ENCODE measurements at regions not wholly inside any gene's neighbourhood (a gene's known extent, or its start where the extent isn't known, plus 50 kb on each side); places are given as distances from the start of the nearest gene placed in this dataset.

GRCh38 chr14:50045837-50046236 lies 70.5 kb downstream of the VCPKMT start:
- no peak overlapping the region for H3K9ac ChIP-seq (ENCODE audit: low read length)

GRCh38 chr14:50047274-50047676 lies 69.1 kb downstream of the VCPKMT start:
- Histone ChIP-seq H2AFZ (ENCODE audit: low read depth, low read length) (no peak overlapping the region), H3K27me3 (ENCODE audit: insufficient read depth, low read length) (no peaks in the 10 kb centered on the region), H3K4me2 (ENCODE audit: low read length) (no peak overlapping the region), H3K4me1 (ENCODE audit: insufficient read depth, low read length) (peaks cover 15% of the 10 kb centered on the region), H4K20me1 (ENCODE audit: insufficient read depth, low read length) (no peaks in the 10 kb centered on the region), H3K79me2 (ENCODE audit: insufficient read depth, low read length) (no peaks in the 10 kb centered on the region), H3K27ac (ENCODE audit: low read depth, low read length) (no peak overlapping the region), H3K36me3 (ENCODE audit: insufficient read depth, low read length) (no peaks in the 10 kb centered on the region), H3K9me3 (ENCODE audit: insufficient read depth, low read depth, low read length) (no peaks in the 10 kb centered on the region), H3K9ac (ENCODE audit: low read length) (no peak overlapping the region), H3K4me3 (ENCODE audit: insufficient read depth, low read depth, low read length) (no peak overlapping the region)
- H3K4me1 Mint-ChIP-seq (ENCODE audit: low read depth, unreplicated experiment) = peaks cover 11% of the 10 kb centered on the region
- H3K27ac Mint-ChIP-seq (ENCODE audit: unreplicated experiment) = no peak overlapping the region
- H3K36me3 Mint-ChIP-seq (ENCODE audit: low read depth, unreplicated experiment) = peaks cover 2% of the 10 kb centered on the region
- TF ChIP-seq CTCF (IDR thresholded peaks at IDR 0.05; ENCODE audit: insufficient read depth, low read depth, low read length) (no peak), EZH2 (IDR thresholded peaks at IDR 0.05; ENCODE audit: insufficient read depth, low read length) (no peak)
- peaks cover 4% of the 10 kb centered on the region for H3K9me3 Mint-ChIP-seq (ENCODE audit: unreplicated experiment)
- H3K27me3 Mint-ChIP-seq (ENCODE audit: low read depth, unreplicated experiment) = no peaks in the 10 kb centered on the region
- DNase-seq (ENCODE audit: low read depth) = no peak
- FAIRE-seq = no peak
- no peak overlapping the region for H3K4me3 Mint-ChIP-seq (ENCODE audit: unreplicated experiment)

More at GRCh38 chr14:50045837-50046236, 70.5 kb downstream of the VCPKMT start:
- H2AFZ ChIP-seq (ENCODE audit: low read depth, low read length) = no peak overlapping the region
- FAIRE-seq (no peak), DNase-seq (ENCODE audit: low read depth) (no peak)
- no peak overlapping the region for H3K4me3 Mint-ChIP-seq (ENCODE audit: unreplicated experiment)
- H3K4me1 ChIP-seq (ENCODE audit: insufficient read depth, low read length) = peaks cover 19% of the 10 kb centered on the region
- no peak overlapping the region for H3K4me3 ChIP-seq (ENCODE audit: insufficient read depth, low read depth, low read length)
- peak overlapping the region; percentile 40 for H3K27ac ChIP-seq (ENCODE audit: low read depth, low read length)
- H4K20me1 ChIP-seq (ENCODE audit: insufficient read depth, low read length) = no peaks in the 10 kb centered on the region
- no peak overlapping the region for H3K4me2 ChIP-seq (ENCODE audit: low read length)
- no peaks in the 10 kb centered on the region for H3K9me3 ChIP-seq (ENCODE audit: insufficient read depth, low read depth, low read length)
- no peak for TF ChIP-seq EZH2 (IDR thresholded peaks at IDR 0.05; ENCODE audit: insufficient read depth, low read length)
- no peak for TF ChIP-seq CTCF (IDR thresholded peaks at IDR 0.05; ENCODE audit: insufficient read depth, low read depth, low read length)
- peaks cover 9% of the 10 kb centered on the region for H3K4me1 Mint-ChIP-seq (ENCODE audit: low read depth, unreplicated experiment)
- H3K36me3 ChIP-seq (ENCODE audit: insufficient read depth, low read length) = no peaks in the 10 kb centered on the region
- H3K27ac Mint-ChIP-seq (ENCODE audit: unreplicated experiment) = no peak overlapping the region
- H3K79me2 ChIP-seq (ENCODE audit: insufficient read depth, low read length) = no peaks in the 10 kb centered on the region
- peaks cover 4% of the 10 kb centered on the region for H3K9me3 Mint-ChIP-seq (ENCODE audit: unreplicated experiment)
- H3K27me3 Mint-ChIP-seq (ENCODE audit: low read depth, unreplicated experiment) = no peaks in the 10 kb centered on the region
- H3K27me3 ChIP-seq (ENCODE audit: insufficient read depth, low read length) = no peaks in the 10 kb centered on the region
- H3K36me3 Mint-ChIP-seq (ENCODE audit: low read depth, unreplicated experiment) = peaks cover 2% of the 10 kb centered on the region

- Mint-ChIP-seq H3K27ac (ENCODE audit: unreplicated experiment) (no peak overlapping the region), H3K36me3 (ENCODE audit: low read depth, unreplicated experiment) (peaks cover 2% of the 10 kb centered on the region), H3K4me1 (ENCODE audit: low read depth, unreplicated experiment) (peaks cover 11% of the 10 kb centered on the region), H3K27me3 (ENCODE audit: low read depth, unreplicated experiment) (peaks cover 7% of the 10 kb centered on the region), H3K4me3 (ENCODE audit: unreplicated experiment) (no peak overlapping the region), H3K9me3 (ENCODE audit: unreplicated experiment) (peaks cover 4% of the 10 kb centered on the region)
- Histone ChIP-seq H3K27ac (ENCODE audit: low read depth, low read length) (no peak overlapping the region), H2AFZ (ENCODE audit: low read depth, low read length) (no peak overlapping the region), H3K4me1 (ENCODE audit: insufficient read depth, low read length) (peaks cover 15% of the 10 kb centered on the region), H3K36me3 (ENCODE audit: insufficient read depth, low read length) (no peaks in the 10 kb centered on the region), H3K79me2 (ENCODE audit: insufficient read depth, low read length) (no peaks in the 10 kb centered on the region), H3K4me3 (ENCODE audit: insufficient read depth, low read depth, low read length) (no peak overlapping the region), H4K20me1 (ENCODE audit: insufficient read depth, low read length) (no peaks in the 10 kb centered on the region), H3K9ac (ENCODE audit: low read length) (no peak overlapping the region), H3K27me3 (ENCODE audit: insufficient read depth, low read length) (no peaks in the 10 kb centered on the region), H3K9me3 (ENCODE audit: insufficient read depth, low read depth, low read length) (no peaks in the 10 kb centered on the region), H3K4me2 (ENCODE audit: low read length) (no peak overlapping the region)
- no peak for TF ChIP-seq CTCF (IDR thresholded peaks at IDR 0.05; ENCODE audit: insufficient read depth, low read depth, low read length)
- no peak for TF ChIP-seq EZH2 (IDR thresholded peaks at IDR 0.05; ENCODE audit: insufficient read depth, low read length)
- DNase-seq (ENCODE audit: low read depth) (no peak), FAIRE-seq (no peak)
These were observed 67.3 kb downstream of the VCPKMT start for GRCh38 chr14:50049093-50049492.

All from astrocyte (in vitro differentiated cells and primary cell).